ENCODE measurements at regions not wholly inside any gene's neighbourhood (a gene's known extent, or its start where the extent isn't known, plus 50 kb on each side); places are given as distances from the start of the nearest gene placed in this dataset.
"Not testable (repeated sequence)": the region's sequence is repeated elsewhere in the genome, so short reads cannot be mapped to it uniquely, and the experiment has no call there.

DNA sequence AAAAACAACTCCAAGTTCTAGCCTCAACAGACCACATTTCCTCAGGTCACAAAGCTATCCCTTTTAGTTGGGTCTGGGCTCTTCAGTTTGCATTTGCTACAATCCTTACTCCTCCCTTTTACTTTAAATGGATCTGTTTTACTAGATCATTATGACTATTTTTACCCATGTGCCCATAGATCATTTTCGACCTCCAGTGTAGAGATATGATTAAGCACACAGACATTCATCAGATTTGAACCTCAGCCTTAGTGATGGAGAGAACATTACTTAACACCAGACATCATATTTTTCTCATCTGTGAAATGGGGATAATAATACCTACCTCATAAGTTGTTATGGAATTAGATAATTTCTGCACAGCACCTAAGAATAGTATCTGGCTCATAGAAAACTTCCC lies 141.9 kb downstream of the NPR3 start:
- ChIA-PET POLR2A (no interaction called here), CTCF (no interaction called here)
- Mint-ChIP-seq H3K27me3 (peaks cover 0 to 3% of the 10 kb centered on the region in 2 donors), H3K36me3 (no peaks in the 10 kb centered on the region), H3K9me3 (peaks cover 1 to 16% (median 4%) of the 10 kb centered on the region in 5 donors), H3K4me1 (no peaks in the 10 kb centered on the region), H3K27ac (no peak overlapping the region), H3K4me3 (no peak overlapping the region)
- Histone ChIP-seq H3K36me3 (ENCODE audit: insufficient read depth, low read length) (no peaks in the 10 kb centered on the region), H3K27me3 (ENCODE audit: insufficient read depth, low read length, poor library complexity, severe bottlenecking) (no peaks in the 10 kb centered on the region), H3K27ac (ENCODE audit: low read depth, low read length) (no peak overlapping the region), H3K9me3 (ENCODE audit: low read length) (no peaks in the 10 kb centered on the region), H3K4me3 (ENCODE audit: low read length) (no peak overlapping the region), H3K4me1 (ENCODE audit: insufficient read depth, low read length) (no peaks in the 10 kb centered on the region)
- no peak for DNase-seq

DNA sequence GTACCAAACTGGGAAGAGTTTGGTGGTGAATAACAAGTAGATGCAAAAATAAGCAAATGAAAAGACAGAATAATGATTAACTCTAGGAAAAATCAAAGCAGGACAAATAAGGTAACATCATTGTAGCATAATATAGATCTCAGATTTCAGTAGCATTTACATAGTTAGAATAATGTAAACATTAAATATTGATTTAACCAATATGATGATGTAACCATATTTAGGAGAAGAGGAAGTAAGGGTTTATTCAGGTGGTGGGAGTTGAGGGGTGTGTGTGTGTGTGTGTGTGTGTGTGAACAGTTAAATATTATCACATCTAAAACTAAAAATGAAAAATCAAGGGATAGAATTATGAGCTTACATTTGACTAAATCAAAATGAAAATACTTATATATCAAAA lies 143.4 kb downstream of the NPR3 start:
- ChIA-PET CTCF (no interaction called here), POLR2A (no interaction called here)
- Mint-ChIP-seq H3K9me3 (peaks cover 8 to 20% (median 10%) of the 10 kb centered on the region in 5 donors), H3K4me3 (no peak overlapping the region), H3K27me3 (peaks cover 0 to under 1% of the 10 kb centered on the region in 2 donors), H3K36me3 (no peaks in the 10 kb centered on the region), H3K4me1 (no peaks in the 10 kb centered on the region), H3K27ac (no peak overlapping the region)
- H3K27ac ChIP-seq (ENCODE audit: low read depth, low read length), result no peak overlapping the region
- H3K4me3 ChIP-seq (ENCODE audit: low read length), result no peak overlapping the region
- H3K27me3 ChIP-seq (ENCODE audit: insufficient read depth, low read length, poor library complexity, severe bottlenecking), result no peaks in the 10 kb centered on the region
- no peaks in the 10 kb centered on the region for H3K36me3 ChIP-seq (ENCODE audit: insufficient read depth, low read length)
- H3K4me1 ChIP-seq (ENCODE audit: insufficient read depth, low read length), result no peaks in the 10 kb centered on the region
- no peak for DNase-seq
- H3K9me3 ChIP-seq (ENCODE audit: low read length), result no peaks in the 10 kb centered on the region

DNA sequence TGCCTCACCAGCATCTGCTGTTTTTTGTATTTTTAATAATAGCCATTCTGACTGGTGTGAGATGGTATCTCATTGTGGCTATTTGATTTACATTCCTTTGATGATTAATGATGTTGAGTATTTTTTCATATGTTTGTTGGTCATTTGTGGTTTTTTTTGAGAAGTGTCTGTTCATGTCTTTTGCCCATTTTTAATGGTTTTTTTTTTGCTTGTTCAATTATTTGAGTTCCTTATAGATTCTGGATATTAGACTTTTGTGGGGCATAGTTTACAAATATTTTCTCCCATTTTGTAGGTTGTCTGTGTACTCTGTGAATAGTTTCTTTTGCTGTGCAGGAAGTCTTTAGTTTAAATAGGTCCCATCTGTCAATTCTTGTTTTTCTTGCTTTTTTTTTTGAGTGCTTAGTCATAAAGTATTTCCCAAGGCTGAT lies 148.1 kb downstream of the NPR3 start:
- Histone ChIP-seq H3K4me1 (ENCODE audit: insufficient read depth, low read length) (no peaks in the 10 kb centered on the region), H3K36me3 (ENCODE audit: insufficient read depth, low read length) (no peaks in the 10 kb centered on the region), H3K4me3 (ENCODE audit: low read length) (no peak overlapping the region), H3K9me3 (ENCODE audit: low read length) (no peaks in the 10 kb centered on the region), H3K27me3 (ENCODE audit: insufficient read depth, low read length, poor library complexity, severe bottlenecking) (no peaks in the 10 kb centered on the region), H3K27ac (ENCODE audit: low read depth, low read length) (no peak overlapping the region)
- no peak overlapping the region for H3K27ac Mint-ChIP-seq
- H3K4me1 Mint-ChIP-seq, result no peaks in the 10 kb centered on the region
- no peaks in the 10 kb centered on the region for H3K36me3 Mint-ChIP-seq
- ChIA-PET POLR2A (no interaction called here), CTCF (no interaction called here)
- DNase-seq, result no peak
- H3K4me3 Mint-ChIP-seq, result no peak overlapping the region
- peaks cover 12 to 22% (median 16%) of the 10 kb centered on the region in 5 donors for H3K9me3 Mint-ChIP-seq
- H3K27me3 Mint-ChIP-seq, result no peaks in the 10 kb centered on the region

DNA sequence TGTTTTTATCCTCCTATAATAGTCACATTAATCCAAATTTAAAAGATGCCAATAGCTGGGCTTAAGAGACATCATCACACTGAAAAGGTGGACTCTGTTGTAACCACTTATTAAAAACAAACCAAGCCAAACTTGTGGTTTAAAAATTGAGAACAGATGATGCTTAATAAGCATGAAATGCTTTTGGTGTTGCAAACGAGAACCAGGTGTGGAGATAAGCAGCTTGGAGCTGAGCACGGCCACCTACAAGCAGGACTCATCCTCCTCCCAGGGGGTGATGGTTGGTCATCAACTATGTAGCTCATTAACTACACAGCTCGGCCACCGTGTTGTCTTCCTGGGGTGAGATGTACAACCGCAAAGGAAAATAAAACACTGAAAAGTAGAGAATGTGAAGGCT lies 154.4 kb downstream of the NPR3 start:
- Mint-ChIP-seq H3K36me3 (no peaks in the 10 kb centered on the region), H3K27me3 (peaks cover 0 to 1% of the 10 kb centered on the region in 2 donors), H3K9me3 (peaks cover 12 to 17% (median 16%) of the 10 kb centered on the region in 5 donors), H3K4me1 (no peaks in the 10 kb centered on the region), H3K4me3 (no peak overlapping the region), H3K27ac (no peak overlapping the region)
- CTCF ChIA-PET, result no interaction called here
- no peak for DNase-seq
- Histone ChIP-seq H3K36me3 (ENCODE audit: insufficient read depth, low read length) (no peaks in the 10 kb centered on the region), H3K27ac (ENCODE audit: low read depth, low read length) (no peak overlapping the region), H3K9me3 (ENCODE audit: low read length) (no peaks in the 10 kb centered on the region), H3K4me1 (ENCODE audit: insufficient read depth, low read length) (no peaks in the 10 kb centered on the region), H3K4me3 (ENCODE audit: low read length) (no peak overlapping the region), H3K27me3 (ENCODE audit: insufficient read depth, low read length, poor library complexity, severe bottlenecking) (no peaks in the 10 kb centered on the region)
- POLR2A ChIA-PET, result no interaction called here

DNA sequence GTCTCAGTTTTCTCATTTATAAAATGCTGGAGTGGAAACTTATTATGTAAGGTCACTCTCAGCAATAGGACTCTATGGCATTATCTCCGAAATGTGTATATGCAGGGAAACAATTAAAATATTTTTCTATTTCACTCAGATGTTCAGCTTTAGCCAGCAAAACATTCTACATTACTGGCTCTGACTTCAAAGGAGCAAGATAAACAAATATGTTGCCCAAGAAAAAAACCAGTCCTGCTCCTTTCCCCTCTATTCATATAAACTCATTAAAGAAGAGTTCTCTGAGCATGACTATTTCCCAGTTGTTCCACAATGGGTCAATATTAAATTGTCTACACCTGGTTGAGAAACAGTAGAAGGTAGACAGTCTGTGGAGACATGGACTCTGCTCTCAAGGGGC lies 155.0 kb downstream of the NPR3 start:
- no peak overlapping the region for H3K27ac ChIP-seq (ENCODE audit: low read depth, low read length)
- no peak for DNase-seq
- peaks cover 0 to 1% of the 10 kb centered on the region in 2 donors for H3K27me3 Mint-ChIP-seq

DNA sequence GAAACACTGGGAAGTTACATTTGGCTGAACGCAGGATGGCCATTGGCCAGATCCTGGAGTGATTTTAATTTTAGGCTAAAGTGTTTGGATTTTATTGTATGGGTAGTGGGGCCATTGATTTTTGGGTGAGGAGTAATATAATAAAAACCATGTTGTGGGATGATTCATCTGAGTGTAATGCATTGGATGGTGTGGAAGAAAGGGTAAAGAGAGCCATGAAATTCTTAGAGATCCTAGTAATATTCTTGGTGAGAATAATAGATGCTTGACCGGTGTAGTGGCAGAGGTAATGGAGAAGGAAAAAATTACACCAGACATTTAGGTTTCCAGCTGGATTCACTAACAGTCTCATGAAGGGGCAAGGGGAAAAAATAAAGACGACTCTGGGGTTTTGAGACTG lies 158.1 kb downstream of the NPR3 start:
- CTCF ChIA-PET, result no interaction called here
- Mint-ChIP-seq H3K27me3 (peaks cover 0 to 1% of the 10 kb centered on the region in 2 donors), H3K9me3 (peaks cover 10 to 28% (median 15%) of the 10 kb centered on the region in 5 donors), H3K27ac (no peak overlapping the region), H3K4me1 (no peaks in the 10 kb centered on the region), H3K4me3 (no peak overlapping the region), H3K36me3 (peaks cover 0 to 1% (median 0%) of the 10 kb centered on the region in 3 donors)
- POLR2A ChIA-PET, result no interaction called here
- H3K4me1 ChIP-seq (ENCODE audit: insufficient read depth, low read length), result no peaks in the 10 kb centered on the region
- no peaks in the 10 kb centered on the region for H3K27me3 ChIP-seq (ENCODE audit: insufficient read depth, low read length, poor library complexity, severe bottlenecking)
- no peaks in the 10 kb centered on the region for H3K36me3 ChIP-seq (ENCODE audit: insufficient read depth, low read length)
- no peak overlapping the region for H3K27ac ChIP-seq (ENCODE audit: low read depth, low read length)
- no peaks in the 10 kb centered on the region for H3K9me3 ChIP-seq (ENCODE audit: low read length)
- DNase-seq, result no peak
- H3K4me3 ChIP-seq (ENCODE audit: low read length), result no peak overlapping the region

More for the DNA sequence above, 155.0 kb downstream of the NPR3 start:
- Histone ChIP-seq H3K36me3 (ENCODE audit: insufficient read depth, low read length) (no peaks in the 10 kb centered on the region), H3K9me3 (ENCODE audit: low read length) (no peaks in the 10 kb centered on the region), H3K4me1 (ENCODE audit: insufficient read depth, low read length) (no peaks in the 10 kb centered on the region), H3K27me3 (ENCODE audit: insufficient read depth, low read length, poor library complexity, severe bottlenecking) (no peaks in the 10 kb centered on the region), H3K4me3 (ENCODE audit: low read length) (no peak overlapping the region)
- Mint-ChIP-seq H3K36me3 (no peaks in the 10 kb centered on the region), H3K27ac (no peak overlapping the region), H3K4me3 (no peak overlapping the region), H3K9me3 (peaks cover 8 to 17% (median 13%) of the 10 kb centered on the region in 5 donors), H3K4me1 (no peaks in the 10 kb centered on the region)
- ChIA-PET CTCF (no interaction called here), POLR2A (no interaction called here)

DNA sequence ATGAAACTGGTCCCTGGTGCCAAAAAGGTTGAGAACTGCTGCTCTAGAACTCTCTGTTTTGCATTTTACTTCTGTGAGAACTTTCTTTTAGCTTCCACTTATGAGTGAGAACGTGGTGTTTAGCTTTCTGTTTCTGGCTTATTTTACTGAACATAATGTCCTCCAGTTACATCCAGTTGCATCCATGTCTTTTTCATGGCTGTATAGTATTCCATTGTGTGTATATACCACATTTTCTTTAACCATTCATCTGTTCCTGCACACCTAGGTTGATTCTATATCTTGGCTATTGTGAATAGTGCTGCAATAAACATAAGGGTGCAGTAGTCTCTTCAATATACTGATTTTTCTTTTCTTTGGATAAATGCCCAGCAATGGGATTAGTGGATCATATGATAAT lies 165.7 kb downstream of the NPR3 start:
- Mint-ChIP-seq H3K27ac (no peak overlapping the region), H3K27me3 (no peaks in the 10 kb centered on the region), H3K4me3 (no peak overlapping the region), H3K9me3 (peaks cover 15 to 40% (median 26%) of the 10 kb centered on the region in 5 donors), H3K36me3 (peaks cover 0 to 1% (median 0%) of the 10 kb centered on the region in 3 donors), H3K4me1 (no peaks in the 10 kb centered on the region)
- CTCF ChIA-PET, result no interaction called here
- Histone ChIP-seq H3K4me3 (ENCODE audit: low read length) (no peak overlapping the region), H3K9me3 (ENCODE audit: low read length) (peaks cover 3% of the 10 kb centered on the region), H3K27me3 (ENCODE audit: insufficient read depth, low read length, poor library complexity, severe bottlenecking) (no peaks in the 10 kb centered on the region), H3K4me1 (ENCODE audit: insufficient read depth, low read length) (no peaks in the 10 kb centered on the region), H3K27ac (ENCODE audit: low read depth, low read length) (no peak overlapping the region), H3K36me3 (ENCODE audit: insufficient read depth, low read length) (no peaks in the 10 kb centered on the region)
- no peak for DNase-seq
- POLR2A ChIA-PET, result no interaction called here

DNA sequence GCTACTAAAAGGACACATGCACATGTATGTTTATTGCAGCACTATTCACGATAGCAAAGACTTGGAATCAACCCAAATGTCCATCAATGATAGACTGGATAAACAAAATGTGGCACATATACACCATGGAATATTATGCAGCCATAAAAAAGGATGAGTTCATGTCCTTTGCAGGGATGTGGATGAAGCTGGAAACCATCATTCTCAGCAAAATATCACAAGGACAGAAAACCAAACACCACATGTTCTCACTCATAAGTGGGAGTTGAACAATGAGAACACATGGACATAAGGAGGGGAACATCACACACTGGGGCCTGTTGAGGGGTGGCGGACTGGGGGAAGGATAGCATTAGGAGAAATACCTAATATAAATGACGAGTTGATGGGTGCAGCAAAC lies 168.2 kb downstream of the NPR3 start:
- H3K4me3 Mint-ChIP-seq; DNase-seq; H3K4me1 Mint-ChIP-seq; H3K27ac ChIP-seq (ENCODE audit: low read depth, low read length); H3K27me3 Mint-ChIP-seq; H3K36me3 ChIP-seq (ENCODE audit: insufficient read depth, low read length); H3K27me3 ChIP-seq (ENCODE audit: insufficient read depth, low read length, poor library complexity, severe bottlenecking); H3K4me3 ChIP-seq (ENCODE audit: low read length); H3K27ac Mint-ChIP-seq; POLR2A ChIA-PET; H3K4me1 ChIP-seq (ENCODE audit: insufficient read depth, low read length); H3K36me3 Mint-ChIP-seq; CTCF ChIA-PET; H3K9me3 ChIP-seq (ENCODE audit: low read length): not testable (repeated sequence)
- peaks cover 26 to 48% (median 35%) of the 10 kb centered on the region in 5 donors for H3K9me3 Mint-ChIP-seq

DNA sequence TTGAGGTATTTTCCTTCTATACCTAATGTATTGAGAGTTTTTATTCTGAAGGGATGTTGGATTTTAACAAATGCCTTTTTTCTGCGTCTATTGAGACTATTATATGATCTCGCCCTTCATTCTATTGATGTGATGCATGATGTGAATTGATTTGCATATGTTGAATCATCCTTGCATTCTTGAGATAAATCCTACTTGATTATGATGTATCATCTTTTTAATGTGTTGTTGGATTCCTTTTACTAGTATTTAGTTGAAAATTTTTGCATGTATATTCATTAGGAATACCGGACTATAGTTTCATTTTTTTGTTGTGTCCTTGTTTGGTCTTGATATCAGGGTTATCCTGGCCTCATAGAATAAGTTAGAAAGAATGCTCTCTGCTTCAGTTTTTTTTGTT lies 169.7 kb downstream of the NPR3 start:
- Mint-ChIP-seq H3K9me3 (peaks cover 31 to 46% (median 41%) of the 10 kb centered on the region in 5 donors), H3K4me1 (no peaks in the 10 kb centered on the region), H3K27ac (no peak overlapping the region), H3K27me3 (no peaks in the 10 kb centered on the region), H3K36me3 (no peaks in the 10 kb centered on the region), H3K4me3 (no peak overlapping the region)
- Histone ChIP-seq H3K27me3 (ENCODE audit: insufficient read depth, low read length, poor library complexity, severe bottlenecking) (no peaks in the 10 kb centered on the region), H3K36me3 (ENCODE audit: insufficient read depth, low read length) (no peaks in the 10 kb centered on the region), H3K9me3 (ENCODE audit: low read length) (peaks cover 6% of the 10 kb centered on the region), H3K4me1 (ENCODE audit: insufficient read depth, low read length) (no peaks in the 10 kb centered on the region), H3K27ac (ENCODE audit: low read depth, low read length) (no peak overlapping the region), H3K4me3 (ENCODE audit: low read length) (no peak overlapping the region)
- ChIA-PET POLR2A (no interaction called here), CTCF (no interaction called here)
- DNase-seq, result no peak
